ENCODE measurements at regions not wholly inside any gene's neighbourhood (a gene's known extent, or its start where the extent isn't known, plus 50 kb on each side); places are given as distances from the start of the nearest gene placed in this dataset.

GRCh38 chr6:71707059-71707458 lies 179.3 kb upstream of the RIMS1 start (continued):
- TF ChIP-seq ZBTB40 (IDR thresholded peaks at IDR 0.05; ENCODE audit: borderline replicate concordance): no peak

GRCh38 chr6:71720705-71721104 lies 165.6 kb upstream of the RIMS1 start:
- Histone ChIP-seq H3K79me2 (ENCODE audit: control insufficient read depth, insufficient read depth, low read length) (no peaks in the 10 kb centered on the region), H3K36me3 (ENCODE audit: control insufficient read depth in 2 of 2, insufficient read depth in 2 of 2, low read length in 1 of 2) (no peaks in the 10 kb centered on the region), H3K27ac (ENCODE audit: control insufficient read depth, insufficient read depth) (no peak overlapping the region), H3K4me2 (ENCODE audit: control insufficient read depth, insufficient read depth) (no peak overlapping the region), H3K4me3 (no peak overlapping the region), H3K4me1 (ENCODE audit: control insufficient read depth, insufficient read depth, low read length) (no peaks in the 10 kb centered on the region), H2AFZ (ENCODE audit: control insufficient read depth, low read depth, low read length) (no peak overlapping the region), H3K9ac (ENCODE audit: control insufficient read depth, insufficient read depth, low read length) (no peak overlapping the region), H3K9me3 (replicated peaks; ENCODE audit: control insufficient read depth, insufficient read depth, low read length) (no peaks in the 10 kb centered on the region), H4K20me1 (ENCODE audit: control insufficient read depth, insufficient read depth) (no peaks in the 10 kb centered on the region), H3K27me3 (replicated peaks in 1 of 2; ENCODE audit: control insufficient read depth in 2 of 2, insufficient read depth in 2 of 2, low read length in 1 of 2) (no peaks in the 10 kb centered on the region)
- ChIA-PET RAD21 (ENCODE audit: unreplicated experiment) (no interaction called here), CTCF (no interaction called here), SMC1A (ENCODE audit: uncharacterized antibody, unreplicated experiment) (no interaction called here), POLR2A (no interaction called here)
- ATAC-seq: no peak
- no peak for TF ChIP-seq ZNF622 (IDR thresholded peaks at IDR 0.05)
- TF ChIP-seq CBX5 (IDR thresholded peaks at IDR 0.05; ENCODE audit: low read depth): no peak
- no peak for TF ChIP-seq YY1 (IDR thresholded peaks at IDR 0.05; ENCODE audit: low read depth, low read length)
- TF ChIP-seq ZSCAN29 (IDR thresholded peaks at IDR 0.05): no peak
- no peak for TF ChIP-seq HCFC1 (IDR thresholded peaks at IDR 0.05; ENCODE audit: low read length)
- TF ChIP-seq IRF3 (IDR thresholded peaks at IDR 0.05): no peak
- no peak for TF ChIP-seq CBX3 (IDR thresholded peaks at IDR 0.05; ENCODE audit: borderline replicate concordance, low read depth)
- no peak for TF ChIP-seq ZBTB4 (CRISPR knock-in tag; IDR thresholded peaks at IDR 0.05)
- TF ChIP-seq SREBF1 (IDR thresholded peaks at IDR 0.05; ENCODE audit: low read length): no peak
- TF ChIP-seq EED (IDR thresholded peaks at IDR 0.05; ENCODE audit: low read depth): no peak
- no peak for TF ChIP-seq NBN (IDR thresholded peaks at IDR 0.05)
- TF ChIP-seq HDAC6 (IDR thresholded peaks at IDR 0.05; ENCODE audit: unreplicated experiment): no peak
- no peak for TF ChIP-seq ASH2L (IDR thresholded peaks at IDR 0.05; ENCODE audit: borderline replicate concordance, low read depth)
- TF ChIP-seq YBX1 (IDR thresholded peaks at IDR 0.05): no peak
- FAIRE-seq: no peak
- WGBS (ENCODE audit: insufficient coverage, insufficient replicate concordance, low lambda C conversion rate, missing lambda C conversion rate): 52% methylated on average over 3 of the region's 3 CpGs
- in situ Hi-C loops (cut with MboI) (no loop called here), intact Hi-C loops (cut with micrococcal nuclease; ENCODE audit: unreplicated experiment) (no loop called here)
- BruUV-seq (replicated peaks): no TSS peak
- DNase-seq (ENCODE audit: low read depth, low spot score): no peak
